ENCODE measurements at regions not wholly inside any gene's neighbourhood (a gene's known extent, or its start where the extent isn't known, plus 50 kb on each side); places are given as distances from the start of the nearest gene placed in this dataset.

DNA sequence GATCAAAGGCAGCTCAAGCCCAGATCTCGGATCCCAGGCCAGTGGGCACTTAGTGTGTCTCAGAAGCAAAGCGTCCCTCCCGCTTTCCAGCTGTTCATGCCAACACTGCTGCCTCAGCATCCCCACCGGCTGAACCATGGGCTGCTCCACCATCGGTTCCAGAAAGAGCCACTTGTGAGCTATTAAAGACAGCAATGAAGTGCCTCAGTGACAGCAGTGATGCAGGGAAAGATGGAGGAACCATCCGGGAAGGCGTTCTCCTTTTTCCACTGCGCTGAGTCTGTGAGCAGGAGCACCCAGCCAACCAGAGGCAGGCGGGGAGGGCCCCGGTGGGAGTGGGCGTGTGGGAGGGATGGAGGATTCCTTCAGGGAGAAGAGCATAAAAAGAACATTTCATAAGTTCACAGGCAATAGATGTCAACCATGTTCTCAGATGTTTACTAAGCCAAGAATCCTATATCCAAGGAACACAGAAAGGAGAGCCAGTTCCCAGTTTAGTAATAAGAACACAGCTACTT is 96.2 kb upstream of the MKI67 start:
- no peaks in the 10 kb centered on the region for H3K27me3 ChIP-seq (ENCODE audit: control insufficient read depth, insufficient read depth, low read length)
- TF ChIP-seq, protein P1, sequence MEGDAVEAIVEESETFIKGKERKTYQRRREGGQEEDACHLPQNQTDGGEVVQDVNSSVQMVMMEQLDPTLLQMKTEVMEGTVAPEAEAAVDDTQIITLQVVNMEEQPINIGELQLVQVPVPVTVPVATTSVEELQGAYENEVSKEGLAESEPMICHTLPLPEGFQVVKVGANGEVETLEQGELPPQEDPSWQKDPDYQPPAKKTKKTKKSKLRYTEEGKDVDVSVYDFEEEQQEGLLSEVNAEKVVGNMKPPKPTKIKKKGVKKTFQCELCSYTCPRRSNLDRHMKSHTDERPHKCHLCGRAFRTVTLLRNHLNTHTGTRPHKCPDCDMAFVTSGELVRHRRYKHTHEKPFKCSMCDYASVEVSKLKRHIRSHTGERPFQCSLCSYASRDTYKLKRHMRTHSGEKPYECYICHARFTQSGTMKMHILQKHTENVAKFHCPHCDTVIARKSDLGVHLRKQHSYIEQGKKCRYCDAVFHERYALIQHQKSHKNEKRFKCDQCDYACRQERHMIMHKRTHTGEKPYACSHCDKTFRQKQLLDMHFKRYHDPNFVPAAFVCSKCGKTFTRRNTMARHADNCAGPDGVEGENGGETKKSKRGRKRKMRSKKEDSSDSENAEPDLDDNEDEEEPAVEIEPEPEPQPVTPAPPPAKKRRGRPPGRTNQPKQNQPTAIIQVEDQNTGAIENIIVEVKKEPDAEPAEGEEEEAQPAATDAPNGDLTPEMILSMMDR (IDR thresholded peaks at IDR 0.05; ENCODE audit: insufficient read depth, low read length, poor library complexity, severe bottlenecking) = no peak
- no peak overlapping the region for H3K4me3 ChIP-seq (ENCODE audit: low read depth, low read length)
- H3K36me3 ChIP-seq (ENCODE audit: control insufficient read depth, insufficient read depth, low read length) = no peaks in the 10 kb centered on the region
- no peak for DNase-seq (ENCODE audit: low read depth)

DNA sequence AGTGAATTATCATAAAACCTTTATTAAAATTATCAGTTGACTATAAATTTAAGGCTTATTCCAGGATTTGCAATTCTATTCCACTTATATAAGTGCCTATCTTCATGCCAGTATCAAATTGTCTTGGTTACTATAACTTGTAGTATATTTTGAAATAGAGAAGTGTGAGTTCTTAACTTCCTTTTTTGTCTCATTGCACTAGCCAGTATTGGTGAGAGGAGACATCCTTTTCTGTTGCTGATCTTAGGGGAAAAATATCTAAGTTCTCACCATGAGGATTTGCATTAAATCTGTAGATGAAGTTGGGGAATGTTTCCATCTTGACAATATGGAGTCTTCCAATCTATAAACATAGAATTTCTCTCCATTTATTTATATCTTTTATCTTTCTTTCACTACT is 104.2 kb upstream of the MKI67 start:
- TF ChIP-seq, protein P1 (IDR thresholded peaks at IDR 0.05; ENCODE audit: insufficient read depth, low read length, poor library complexity, severe bottlenecking) = no peak
- Histone ChIP-seq H3K4me3 (ENCODE audit: low read depth, low read length) (no peak overlapping the region), H3K27me3 (ENCODE audit: control insufficient read depth, insufficient read depth, low read length) (peaks cover 2% of the 10 kb centered on the region), H3K36me3 (ENCODE audit: control insufficient read depth, insufficient read depth, low read length) (no peaks in the 10 kb centered on the region)
- DNase-seq (ENCODE audit: low read depth) = no peak

GRCh38 chr10:128233422-128233821 is 107.2 kb upstream of the MKI67 start:
- H3K36me3 ChIP-seq (ENCODE audit: control insufficient read depth, insufficient read depth, low read length) = no peaks in the 10 kb centered on the region
- TF ChIP-seq, protein P1 (IDR thresholded peaks at IDR 0.05; ENCODE audit: insufficient read depth, low read length, poor library complexity, severe bottlenecking) = no peak
- no peak for DNase-seq (ENCODE audit: low read depth)
- H3K27me3 ChIP-seq (ENCODE audit: control insufficient read depth, insufficient read depth, low read length) = peaks cover 2% of the 10 kb centered on the region
- H3K4me3 ChIP-seq (ENCODE audit: low read depth, low read length) = no peak overlapping the region

DNA sequence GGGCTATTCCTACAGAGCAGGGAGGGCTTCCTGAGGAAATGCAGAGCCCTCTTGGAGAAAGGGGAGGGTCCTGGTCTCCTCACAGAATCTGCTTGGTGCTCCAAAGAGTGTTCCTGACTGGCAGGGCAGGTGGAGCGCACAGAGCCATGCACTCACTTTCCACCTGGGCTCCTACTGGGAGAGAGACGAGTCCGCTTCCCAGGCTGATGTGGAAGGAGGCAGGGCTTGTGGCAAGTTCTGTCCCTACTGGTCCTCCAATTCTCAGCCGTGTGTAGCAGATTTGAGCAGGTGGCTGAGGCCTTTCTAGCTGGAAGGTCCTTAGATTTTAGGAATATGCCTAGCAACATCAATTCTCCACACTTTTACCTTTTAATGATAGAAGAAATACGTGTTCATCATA is 111.5 kb upstream of the MKI67 start:
- TF ChIP-seq, protein P1 (IDR thresholded peaks at IDR 0.05; ENCODE audit: insufficient read depth, low read length, poor library complexity, severe bottlenecking) = no peak
- no peaks in the 10 kb centered on the region for H3K36me3 ChIP-seq (ENCODE audit: control insufficient read depth, insufficient read depth, low read length)
- H3K4me3 ChIP-seq (ENCODE audit: low read depth, low read length) = no peak overlapping the region
- DNase-seq (ENCODE audit: low read depth) = no peak
- H3K27me3 ChIP-seq (ENCODE audit: control insufficient read depth, insufficient read depth, low read length) = no peaks in the 10 kb centered on the region

DNA sequence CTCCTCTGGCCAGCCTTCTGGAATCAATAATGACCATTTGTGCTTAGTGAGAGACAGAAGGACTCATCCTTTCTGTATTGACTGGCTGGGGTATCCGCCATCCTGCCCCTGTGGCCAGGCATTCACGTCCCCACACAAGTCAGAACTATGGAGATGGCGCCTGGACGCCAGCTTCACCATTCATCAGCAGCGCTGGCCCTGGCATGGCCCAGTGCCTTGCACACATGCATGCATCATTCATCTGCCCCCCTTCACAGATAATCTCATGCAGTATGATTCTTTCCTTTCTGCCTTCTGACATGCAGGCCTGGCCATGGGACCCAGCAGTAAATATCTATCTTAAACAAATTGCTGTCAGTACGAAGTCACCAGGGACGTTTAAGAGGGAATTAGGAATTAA is 114.8 kb upstream of the MKI67 start:
- DNase-seq (ENCODE audit: low read depth) = no peak
- H3K4me3 ChIP-seq (ENCODE audit: low read depth, low read length) = no peak overlapping the region
- no peaks in the 10 kb centered on the region for H3K36me3 ChIP-seq (ENCODE audit: control insufficient read depth, insufficient read depth, low read length)
- no peaks in the 10 kb centered on the region for H3K27me3 ChIP-seq (ENCODE audit: control insufficient read depth, insufficient read depth, low read length)
- TF ChIP-seq, protein P1 (IDR thresholded peaks at IDR 0.05; ENCODE audit: insufficient read depth, low read length, poor library complexity, severe bottlenecking) = no peak

DNA sequence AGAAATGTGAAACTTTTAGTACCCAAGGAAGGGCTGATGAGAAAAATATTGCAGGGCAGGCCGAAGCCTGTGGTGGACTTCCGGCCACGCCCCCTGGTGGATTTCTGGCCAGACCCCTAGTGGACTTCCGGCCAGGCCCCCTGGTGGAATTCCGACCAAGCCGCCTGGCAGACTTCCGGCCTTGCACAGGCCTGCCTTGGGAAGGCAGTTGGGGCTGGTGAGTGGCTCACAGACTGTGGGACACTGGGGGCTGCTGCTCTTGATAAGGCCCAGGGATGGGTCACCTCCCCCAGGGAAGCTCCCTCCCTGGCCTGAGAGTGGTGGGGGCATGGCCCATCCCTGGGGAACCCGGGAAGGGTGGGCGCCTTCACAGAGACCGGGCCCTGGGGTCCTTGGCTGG is 116.4 kb upstream of the MKI67 start:
- DNase-seq (ENCODE audit: low read depth) = no peak
- TF ChIP-seq, protein P1 (IDR thresholded peaks at IDR 0.05; ENCODE audit: insufficient read depth, low read length, poor library complexity, severe bottlenecking) = no peak

More for the DNA sequence above, 116.4 kb upstream of the MKI67 start:
- H3K36me3 ChIP-seq (ENCODE audit: control insufficient read depth, insufficient read depth, low read length) = no peaks in the 10 kb centered on the region
- H3K4me3 ChIP-seq (ENCODE audit: low read depth, low read length) = no peak overlapping the region
- no peaks in the 10 kb centered on the region for H3K27me3 ChIP-seq (ENCODE audit: control insufficient read depth, insufficient read depth, low read length)

Measured in kidney epithelial cell (primary cell).